ENCODE measurements at regions not wholly inside any gene's neighbourhood (a gene's known extent, or its start where the extent isn't known, plus 50 kb on each side); places are given as distances from the start of the nearest gene placed in this dataset.
A peak's percentile ranks its signal among the peaks of the same experiment; 100 is the strongest.
"Not testable (repeated sequence)": the region's sequence is repeated elsewhere in the genome, so short reads cannot be mapped to it uniquely, and the experiment has no call there.

- Histone ChIP-seq H3K4me3 (ENCODE audit: low read length) (no peak overlapping the region), H3K27ac (ENCODE audit: low read depth, low read length) (peak overlapping the region; percentile 62), H3K27me3 (ENCODE audit: insufficient read depth, low read length, poor library complexity) (no peaks in the 10 kb centered on the region), H3K23ac (ENCODE audit: low read length) (no peak overlapping the region), H3K36me3 (ENCODE audit: control insufficient read depth, insufficient read depth, low read length) (no peaks in the 10 kb centered on the region), H3K18ac (ENCODE audit: low read length) (no peak overlapping the region), H3K56ac (ENCODE audit: low read length) (peak overlapping the region; percentile 42), H3K79me1 (ENCODE audit: low read length) (no peaks in the 10 kb centered on the region), H2AK5ac (ENCODE audit: low read length) (no peak overlapping the region), H4K5ac (ENCODE audit: low read length) (no peak overlapping the region), H3K4ac (ENCODE audit: low read depth, low read length) (no peak overlapping the region), H3K4me1 (ENCODE audit: control insufficient read depth, low read depth, low read length) (no peaks in the 10 kb centered on the region), H2BK120ac (ENCODE audit: low read depth, low read length) (no peak overlapping the region), H3K9ac (ENCODE audit: low read length) (no peak overlapping the region), H3K79me2 (ENCODE audit: control insufficient read depth, insufficient read depth, low read length) (no peaks in the 10 kb centered on the region), H2BK5ac (ENCODE audit: low read length) (no peak overlapping the region), H4K8ac (ENCODE audit: low read depth, low read length) (no peak overlapping the region), H3K4me2 (ENCODE audit: low read length) (no peak overlapping the region), H2BK15ac (replicated peaks; ENCODE audit: low read depth) (no peak overlapping the region)
- no CpG with 5 or more reads among the region's 3 CpGs for WGBS (ENCODE audit: extremely low coverage, insufficient coverage, low lambda C conversion rate)
- DNase-seq, result peak; percentile 81
Measured at GRCh38 chrX:80556148-80556547, 135.9 kb downstream of the TENT5D start.

GRCh38 chrX:80572636-80573035 lies 152.4 kb downstream of the TENT5D start:
- H3K4me1 ChIP-seq (ENCODE audit: control insufficient read depth, low read depth, low read length), result no peaks in the 10 kb centered on the region
- no peaks in the 10 kb centered on the region for H3K79me2 ChIP-seq (ENCODE audit: control insufficient read depth, insufficient read depth, low read length)
- H4K8ac ChIP-seq (ENCODE audit: low read depth, low read length), result no peak overlapping the region
- H2BK5ac ChIP-seq (ENCODE audit: low read length), result no peak overlapping the region
- no peak overlapping the region for H2BK120ac ChIP-seq (ENCODE audit: low read depth, low read length)
- no peak overlapping the region for H3K9ac ChIP-seq (ENCODE audit: low read length)
- H3K56ac ChIP-seq (ENCODE audit: low read length), result no peak overlapping the region
- H2AK5ac ChIP-seq (ENCODE audit: low read length), result no peak overlapping the region
- no peaks in the 10 kb centered on the region for H3K27me3 ChIP-seq (ENCODE audit: insufficient read depth, low read length, poor library complexity)
- no peak overlapping the region for H3K18ac ChIP-seq (ENCODE audit: low read length)
- H3K23ac ChIP-seq (ENCODE audit: low read length), result no peak overlapping the region
- DNase-seq, result no peak
- H3K79me1 ChIP-seq (ENCODE audit: low read length), result no peaks in the 10 kb centered on the region
- H3K36me3 ChIP-seq (ENCODE audit: control insufficient read depth, insufficient read depth, low read length), result no peaks in the 10 kb centered on the region
- no peak overlapping the region for H3K4ac ChIP-seq (ENCODE audit: low read depth, low read length)
- H3K4me3 ChIP-seq (ENCODE audit: low read length), result no peak overlapping the region
- no peak overlapping the region for H2BK15ac ChIP-seq (replicated peaks; ENCODE audit: low read depth)
- H3K27ac ChIP-seq (ENCODE audit: low read depth, low read length), result no peak overlapping the region
- no peak overlapping the region for H4K5ac ChIP-seq (ENCODE audit: low read length)
- no peak overlapping the region for H3K4me2 ChIP-seq (ENCODE audit: low read length)
- WGBS (ENCODE audit: extremely low coverage, insufficient coverage, low lambda C conversion rate), result no CpG with 5 or more reads among the region's 13 CpGs

GRCh38 chrX:80573275-80573674 lies 153.0 kb downstream of the TENT5D start:
- no peak overlapping the region for H3K18ac ChIP-seq (ENCODE audit: low read length)
- H3K4me3 ChIP-seq (ENCODE audit: low read length), result no peak overlapping the region
- H4K8ac ChIP-seq (ENCODE audit: low read depth, low read length), result no peak overlapping the region
- H3K4ac ChIP-seq (ENCODE audit: low read depth, low read length), result no peak overlapping the region
- H2BK5ac ChIP-seq (ENCODE audit: low read length), result no peak overlapping the region
- no peak for DNase-seq
- H3K27me3 ChIP-seq (ENCODE audit: insufficient read depth, low read length, poor library complexity), result no peaks in the 10 kb centered on the region
- H3K79me2 ChIP-seq (ENCODE audit: control insufficient read depth, insufficient read depth, low read length), result no peaks in the 10 kb centered on the region
- H3K36me3 ChIP-seq (ENCODE audit: control insufficient read depth, insufficient read depth, low read length), result no peaks in the 10 kb centered on the region
- H3K56ac ChIP-seq (ENCODE audit: low read length), result no peak overlapping the region
- H2AK5ac ChIP-seq (ENCODE audit: low read length), result no peak overlapping the region
- no peak overlapping the region for H3K4me2 ChIP-seq (ENCODE audit: low read length)
- no peaks in the 10 kb centered on the region for H3K79me1 ChIP-seq (ENCODE audit: low read length)
- H3K9ac ChIP-seq (ENCODE audit: low read length), result no peak overlapping the region
- no peak overlapping the region for H3K27ac ChIP-seq (ENCODE audit: low read depth, low read length)
- no peak overlapping the region for H4K5ac ChIP-seq (ENCODE audit: low read length)
- H3K4me1 ChIP-seq (ENCODE audit: control insufficient read depth, low read depth, low read length), result no peaks in the 10 kb centered on the region
- WGBS (ENCODE audit: extremely low coverage, insufficient coverage, low lambda C conversion rate), result no CpG with 5 or more reads among the region's 20 CpGs
- H3K23ac ChIP-seq (ENCODE audit: low read length), result no peak overlapping the region
- H2BK120ac ChIP-seq (ENCODE audit: low read depth, low read length), result no peak overlapping the region
- no peak overlapping the region for H2BK15ac ChIP-seq (replicated peaks; ENCODE audit: low read depth)

- not testable (repeated sequence) for H3K27me3 ChIP-seq (ENCODE audit: insufficient read depth, low read length, poor library complexity); DNase-seq; H3K79me1 ChIP-seq (ENCODE audit: low read length); H3K27ac ChIP-seq (ENCODE audit: low read depth, low read length); H3K56ac ChIP-seq (ENCODE audit: low read length); H2AK5ac ChIP-seq (ENCODE audit: low read length); H2BK120ac ChIP-seq (ENCODE audit: low read depth, low read length); H3K79me2 ChIP-seq (ENCODE audit: control insufficient read depth, insufficient read depth, low read length); H3K23ac ChIP-seq (ENCODE audit: low read length); H3K4me2 ChIP-seq (ENCODE audit: low read length); H3K9ac ChIP-seq (ENCODE audit: low read length); H3K4ac ChIP-seq (ENCODE audit: low read depth, low read length); H3K4me1 ChIP-seq (ENCODE audit: control insufficient read depth, low read depth, low read length); H3K36me3 ChIP-seq (ENCODE audit: control insufficient read depth, insufficient read depth, low read length); H4K8ac ChIP-seq (ENCODE audit: low read depth, low read length); H3K18ac ChIP-seq (ENCODE audit: low read length); H2BK5ac ChIP-seq (ENCODE audit: low read length); H2BK15ac ChIP-seq (replicated peaks; ENCODE audit: low read depth); H4K5ac ChIP-seq (ENCODE audit: low read length); H3K4me3 ChIP-seq (ENCODE audit: low read length)
- WGBS (ENCODE audit: extremely low coverage, insufficient coverage, low lambda C conversion rate), result no CpG with 5 or more reads among the region's 50 CpGs
Measured at GRCh38 chrX:80574486-80575086, 154.3 kb downstream of the TENT5D start.

GRCh38 chrX:80576267-80576666 lies 156.0 kb downstream of the TENT5D start:
- Histone ChIP-seq H3K4me1 (ENCODE audit: control insufficient read depth, low read depth, low read length) (no peaks in the 10 kb centered on the region), H2AK5ac (ENCODE audit: low read length) (no peak overlapping the region), H3K56ac (ENCODE audit: low read length) (no peak overlapping the region), H3K4ac (ENCODE audit: low read depth, low read length) (no peak overlapping the region), H3K27me3 (ENCODE audit: insufficient read depth, low read length, poor library complexity) (no peaks in the 10 kb centered on the region), H3K27ac (ENCODE audit: low read depth, low read length) (no peak overlapping the region), H3K79me1 (ENCODE audit: low read length) (no peaks in the 10 kb centered on the region), H3K18ac (ENCODE audit: low read length) (no peak overlapping the region), H2BK120ac (ENCODE audit: low read depth, low read length) (no peak overlapping the region), H3K4me2 (ENCODE audit: low read length) (no peak overlapping the region), H3K4me3 (ENCODE audit: low read length) (no peak overlapping the region), H3K79me2 (ENCODE audit: control insufficient read depth, insufficient read depth, low read length) (no peaks in the 10 kb centered on the region), H4K5ac (ENCODE audit: low read length) (no peak overlapping the region), H3K36me3 (ENCODE audit: control insufficient read depth, insufficient read depth, low read length) (no peaks in the 10 kb centered on the region), H2BK15ac (replicated peaks; ENCODE audit: low read depth) (no peak overlapping the region), H4K8ac (ENCODE audit: low read depth, low read length) (no peak overlapping the region), H3K23ac (ENCODE audit: low read length) (no peak overlapping the region), H2BK5ac (ENCODE audit: low read length) (no peak overlapping the region), H3K9ac (ENCODE audit: low read length) (no peak overlapping the region)
- DNase-seq, result peak; percentile 1

GRCh38 chrX:80576806-80577533 lies 156.7 kb downstream of the TENT5D start:
- H3K4me2 ChIP-seq (ENCODE audit: low read length), result no peak overlapping the region
- H2BK5ac ChIP-seq (ENCODE audit: low read length), result no peak overlapping the region
- WGBS (ENCODE audit: extremely low coverage, insufficient coverage, low lambda C conversion rate), result no CpG with 5 or more reads among the region's 2 CpGs
- DNase-seq, result peak; percentile 60
- no peaks in the 10 kb centered on the region for H3K4me1 ChIP-seq (ENCODE audit: control insufficient read depth, low read depth, low read length)
- H2BK15ac ChIP-seq (replicated peaks; ENCODE audit: low read depth), result no peak overlapping the region
- no peak overlapping the region for H3K23ac ChIP-seq (ENCODE audit: low read length)
- no peak overlapping the region for H3K4me3 ChIP-seq (ENCODE audit: low read length)
- no peak overlapping the region for H3K18ac ChIP-seq (ENCODE audit: low read length)
- no peak overlapping the region for H2BK120ac ChIP-seq (ENCODE audit: low read depth, low read length)
- no peaks in the 10 kb centered on the region for H3K36me3 ChIP-seq (ENCODE audit: control insufficient read depth, insufficient read depth, low read length)
- no peak overlapping the region for H3K4ac ChIP-seq (ENCODE audit: low read depth, low read length)
- no peak overlapping the region for H4K8ac ChIP-seq (ENCODE audit: low read depth, low read length)
- no peaks in the 10 kb centered on the region for H3K27me3 ChIP-seq (ENCODE audit: insufficient read depth, low read length, poor library complexity)
- H3K79me1 ChIP-seq (ENCODE audit: low read length), result no peaks in the 10 kb centered on the region
- H3K79me2 ChIP-seq (ENCODE audit: control insufficient read depth, insufficient read depth, low read length), result no peaks in the 10 kb centered on the region
- no peak overlapping the region for H3K27ac ChIP-seq (ENCODE audit: low read depth, low read length)
- H2AK5ac ChIP-seq (ENCODE audit: low read length), result no peak overlapping the region
- no peak overlapping the region for H4K5ac ChIP-seq (ENCODE audit: low read length)
- H3K56ac ChIP-seq (ENCODE audit: low read length), result peak overlapping the region; percentile 44
- no peak overlapping the region for H3K9ac ChIP-seq (ENCODE audit: low read length)
